IMR-90 (cell line): ENCODE measurements at regions not wholly inside any gene's neighbourhood (a gene's known extent, or its start where the extent isn't known, plus 50 kb on each side); places are given as distances from the start of the nearest gene placed in this dataset.

ENCODE experiments used
- ATAC-seq: fragments of 200-7000 bp; cut with Tn5 transposase; 2 replicates; pipeline ENCODE4 v1.9.1; 2020; ENCODE audit warnings: low read depth, mild to moderate bottlenecking, moderate library complexity
- BruUV-seq: library from RNA; stranded (reverse); fragments of 400-500 nt; replicated peaks from 2 replicates; lab custom pipeline; 2021; lab: Mats Ljungman, UMichigan
- CTCF ChIA-PET: fragments of 300-600 bp; formaldehyde crosslinking; extraction: SDS; loops from one replicate; lab custom pipeline; 2021; ENCODE audit warnings: antibody characterized with exemption; lab: Yijun Ruan, JAX
- POLR2A ChIA-PET: fragments of 300-600 bp; sonication (Branson Sonifier 250); formaldehyde crosslinking; loops from one replicate; lab custom pipeline; 2022; ENCODE audit warnings: antibody characterized with exemption; ENCODE audit not compliant: unreplicated experiment; lab: Charles Lee
- DNase-seq: peaks from one replicate; pipeline ENCODE4 v3.0.0; 2013
- H2AFZ ChIP-seq: replicated peaks from 2 replicates; pipeline ENCODE3; 2013; ENCODE audit warnings: low read length, mild to moderate bottlenecking; ENCODE audit not compliant: poor library complexity
- H2AK5ac ChIP-seq: 2 replicates; pipeline ENCODE4 v1.6.1; 2013; ENCODE audit warnings: low read depth, low read length, inconsistent platforms
- H2AK9ac ChIP-seq: replicated peaks from 2 replicates; pipeline ENCODE3; 2013; ENCODE audit warnings: mild to moderate bottlenecking, low read depth, low read length, moderate library complexity; ENCODE audit not compliant: poor library complexity
- H2BK120ac ChIP-seq: 2 replicates; pipeline ENCODE4 v1.6.1; 2013; ENCODE audit warnings: low read depth, low read length, inconsistent platforms
- H2BK15ac ChIP-seq: 3 replicates; pipeline ENCODE4 v1.6.1; 2013; ENCODE audit warnings: low read depth, low read length, inconsistent platforms
- H2BK20ac ChIP-seq: 2 replicates; pipeline ENCODE4 v1.6.1; 2013; ENCODE audit warnings: low read depth, mild to moderate bottlenecking, inconsistent platforms, low read length, moderate library complexity
- H2BK5ac ChIP-seq: 2 replicates; pipeline ENCODE4 v1.6.1; 2013; ENCODE audit warnings: mild to moderate bottlenecking, low read depth, low read length, inconsistent platforms; ENCODE audit not compliant: poor library complexity, severe bottlenecking
- H3K14ac ChIP-seq: replicated peaks from 2 replicates; pipeline ENCODE4 v1.6.1; 2013; ENCODE audit warnings: low read depth, low read length, inconsistent platforms
- H3K18ac ChIP-seq: 2 replicates; pipeline ENCODE4 v1.6.1; 2013; ENCODE audit warnings: low read depth, low read length, control low read depth
- H3K23ac ChIP-seq: 2 replicates; pipeline ENCODE4 v1.6.1; 2013; ENCODE audit warnings: low read depth, low read length, inconsistent platforms
- H3K27ac ChIP-seq: 2 replicates; pipeline ENCODE4 v1.5.1; 2013; ENCODE audit warnings: mild to moderate bottlenecking, control low read depth, low read length; ENCODE audit not compliant: insufficient read depth
- H3K27me3 ChIP-seq: 2 replicates; pipeline ENCODE4 v1.6.1; 2013; ENCODE audit warnings: low read length; ENCODE audit not compliant: control insufficient read depth, insufficient read depth
- H3K36me3 ChIP-seq: 2 replicates; pipeline ENCODE4 v1.6.1; 2013; ENCODE audit warnings: low read length, mixed read lengths; ENCODE audit not compliant: control insufficient read depth, insufficient read depth
- H3K4ac ChIP-seq: 2 replicates; pipeline ENCODE4 v1.6.1; 2013; ENCODE audit warnings: low read depth, low read length, inconsistent platforms
- H3K4me1 ChIP-seq: 2 replicates; pipeline ENCODE4 v1.6.1; 2013; ENCODE audit warnings: low read length, mixed read lengths; ENCODE audit not compliant: control insufficient read depth, insufficient read depth
- H3K4me2 ChIP-seq: 2 replicates; pipeline ENCODE4 v1.6.1; 2013; ENCODE audit warnings: low read depth, mild to moderate bottlenecking, control low read depth, low read length, moderate library complexity
- H3K4me3 ChIP-seq: 2 replicates; pipeline ENCODE4 v1.5.1; 2013; ENCODE audit warnings: low read depth, mild to moderate bottlenecking, control low read depth, low read length, moderate library complexity; ENCODE audit not compliant: insufficient read depth
- H3K56ac ChIP-seq: 2 replicates; pipeline ENCODE4 v1.6.1; 2013; ENCODE audit warnings: low read length, inconsistent platforms; ENCODE audit not compliant: insufficient read depth; ENCODE audit errors: extremely low read depth
- H3K79me1 ChIP-seq, 2 experiments: 2 replicates each; pipeline ENCODE4 v1.6.1; 2013; ENCODE audit warnings: low read length in 2 of 2, inconsistent platforms in 1 of 2, low read depth in 1 of 2
- H3K9ac ChIP-seq: 2 replicates; pipeline ENCODE4 v1.6.1; 2013; ENCODE audit warnings: low read depth, low read length, control low read depth
- H3K9me1 ChIP-seq: 2 replicates; pipeline ENCODE4 v1.6.1; 2013; ENCODE audit warnings: low read length, inconsistent platforms; ENCODE audit not compliant: insufficient read depth
- H3K9me3 ChIP-seq: 2 replicates; pipeline ENCODE4 v1.6.1; 2013; ENCODE audit warnings: low read length; ENCODE audit not compliant: control insufficient read depth, insufficient read depth
- H4K20me1 ChIP-seq: 2 replicates; pipeline ENCODE4 v1.6.1; 2013; ENCODE audit warnings: low read length, inconsistent platforms; ENCODE audit not compliant: insufficient read depth
- H4K5ac ChIP-seq: 2 replicates; pipeline ENCODE4 v1.6.1; 2013; ENCODE audit warnings: mild to moderate bottlenecking, low read depth, low read length, control low read depth
- H4K8ac ChIP-seq, 2 experiments: 2 replicates each; pipeline ENCODE4 v1.6.1; 2013; ENCODE audit warnings: low read depth in 2 of 2, low read length in 2 of 2, control low read depth in 1 of 2, inconsistent platforms in 1 of 2
- H4K91ac ChIP-seq: 2 replicates; pipeline ENCODE4 v1.6.1; 2013; ENCODE audit warnings: low read depth, low read length, inconsistent platforms; ENCODE audit not compliant: insufficient read depth
- BHLHE40 ChIP-seq: fragments of 150-350 bp; IDR thresholded peaks from 2 replicates; pipeline ENCODE4 v1.6.1; 2016; ENCODE audit warnings: mild to moderate bottlenecking, low read depth, low read length
- ELK1 ChIP-seq: fragments of 150-350 bp; IDR thresholded peaks from 2 replicates; pipeline ENCODE4 v1.6.1; 2016; ENCODE audit warnings: low read depth, mild to moderate bottlenecking, low read length, moderate library complexity, borderline replicate concordance
- FOS ChIP-seq: fragments of 150-350 bp; IDR thresholded peaks from 2 replicates; pipeline ENCODE4 v1.6.1; 2016; ENCODE audit warnings: low read depth, low read length
- MAFK ChIP-seq: IDR thresholded peaks from 2 replicates; pipeline ENCODE4 v1.6.1; 2012; ENCODE audit warnings: low read depth, low read length, improper control_type of control experiment
- MAZ ChIP-seq: IDR thresholded peaks from 2 replicates; pipeline ENCODE4 v1.6.1; 2012; ENCODE audit warnings: low read depth, mild to moderate bottlenecking, low read length, improper control_type of control experiment, moderate library complexity, borderline replicate concordance
- MXI1 ChIP-seq: IDR thresholded peaks from 2 replicates; pipeline ENCODE4 v1.6.1; 2012; ENCODE audit warnings: low read depth, mild to moderate bottlenecking, low read length, moderate library complexity, borderline replicate concordance
- NFE2L2 ChIP-seq: fragments of 150-350 bp; IDR thresholded peaks from 2 replicates; pipeline ENCODE4 v1.6.1; 2016; ENCODE audit warnings: low read depth, mild to moderate bottlenecking, low read length
- POLR2A ChIP-seq: IDR thresholded peaks from 2 replicates; pipeline ENCODE4 v1.6.1; 2012; ENCODE audit warnings: mild to moderate bottlenecking, low read depth, low read length
- RFX5 ChIP-seq: IDR thresholded peaks from 2 replicates; pipeline ENCODE4 v1.8.0; 2012; ENCODE audit warnings: low read depth, mild to moderate bottlenecking, low read length, moderate library complexity
- SMC3 ChIP-seq: fragments of 150-350 bp; IDR thresholded peaks from 2 replicates; pipeline ENCODE4 v1.6.1; 2016; ENCODE audit warnings: low read depth, mild to moderate bottlenecking, antibody characterized with exemption, low read length, moderate library complexity
- dilution Hi-C: fragments of 300-500 bp; cut with HindIII; formaldehyde crosslinking; loops from one replicate; pipeline ENCODE4 v1.14.3; 2018; ENCODE audit warnings: low sequenced_read_pairs; ENCODE audit not compliant: unreplicated experiment
- in situ Hi-C: fragments of 300-500 bp; cut with MboI; formaldehyde crosslinking; loops from 3 replicates; pipeline ENCODE4 v1.14.3; 2019; ENCODE audit warnings: low sequenced_read_pairs, inconsistent platforms, mixed read lengths
- intact Hi-C: fragments of 100-400 bp; cut with micrococcal nuclease; formaldehyde crosslinking; loops from 2 replicates; pipeline ENCODE4 v1.10.0; 2022
- TF ChIP-seq, protein P1 (sequence below): conservative IDR thresholded peaks from 2 replicates; pipeline ENCODE4 v1.5.1; 2012; ENCODE audit warnings: mild to moderate bottlenecking, low read depth, low read length, improper control_type of control experiment
- TF ChIP-seq, protein P2 (sequence below): fragments of 150-350 bp; IDR thresholded peaks from 2 replicates; pipeline ENCODE4 v1.6.1; 2017; ENCODE audit warnings: mild to moderate bottlenecking, antibody characterized with exemption, low read length, low read depth

DNA sequence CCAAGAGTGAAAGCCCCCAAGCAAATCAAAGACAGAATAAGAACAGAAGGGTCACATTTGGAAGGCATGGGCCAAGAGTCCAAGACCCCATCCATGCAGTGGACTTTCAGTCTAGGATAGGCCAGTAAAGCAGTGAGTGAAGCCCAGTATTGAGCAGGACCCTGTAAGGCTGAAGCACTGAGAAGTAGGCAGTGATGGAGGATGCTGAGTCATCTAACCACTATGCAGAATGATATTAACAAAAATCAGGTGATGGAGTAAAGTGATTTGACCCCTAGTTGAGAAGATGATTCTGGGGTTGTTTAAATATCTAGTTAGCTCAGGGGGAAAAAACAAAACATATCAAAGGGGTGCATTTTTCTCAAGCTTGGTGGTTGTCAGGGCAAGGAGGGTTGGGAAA, 308.7 kb upstream of the PLXNA2 start:
- H2AK9ac ChIP-seq, result no peak overlapping the region
- BruUV-seq, result no TSS peak
- no peak overlapping the region for H3K18ac ChIP-seq
- H3K27ac ChIP-seq, result no peak overlapping the region
- no peak overlapping the region for H2AFZ ChIP-seq
- dilution Hi-C loops, result no loop called here
- no peak overlapping the region for H3K4ac ChIP-seq
- in situ Hi-C loops, result no loop called here
- H3K14ac ChIP-seq, result no peak overlapping the region
- CTCF ChIA-PET, result interaction anchor here (0.6 kb wide), 1 partner anchor 160 kb away, joined by 4 read pairs; no protein-coding TSS in a partner anchor
- ATAC-seq (no peak), DNase-seq (no peak)
- H4K91ac ChIP-seq, result no peak overlapping the region
- no peak overlapping the region for H2AK5ac ChIP-seq
- no peak overlapping the region for H4K5ac ChIP-seq
- H2BK20ac ChIP-seq, result no peak overlapping the region
- H3K36me3 ChIP-seq, result no peaks in the 10 kb centered on the region
- no peaks in the 10 kb centered on the region for H3K79me1 ChIP-seq
- no peak overlapping the region for H2BK120ac ChIP-seq
- no peak overlapping the region for H3K56ac ChIP-seq
- TF ChIP-seq RFX5 (no peak), BHLHE40 (no peak), MAFK (no peak), MAZ (no peak), NFE2L2 (no peak), SMC3 (no peak), ELK1 (no peak), MXI1 (no peak), FOS (no peak), POLR2A (no peak)
- TF ChIP-seq, protein P1, sequence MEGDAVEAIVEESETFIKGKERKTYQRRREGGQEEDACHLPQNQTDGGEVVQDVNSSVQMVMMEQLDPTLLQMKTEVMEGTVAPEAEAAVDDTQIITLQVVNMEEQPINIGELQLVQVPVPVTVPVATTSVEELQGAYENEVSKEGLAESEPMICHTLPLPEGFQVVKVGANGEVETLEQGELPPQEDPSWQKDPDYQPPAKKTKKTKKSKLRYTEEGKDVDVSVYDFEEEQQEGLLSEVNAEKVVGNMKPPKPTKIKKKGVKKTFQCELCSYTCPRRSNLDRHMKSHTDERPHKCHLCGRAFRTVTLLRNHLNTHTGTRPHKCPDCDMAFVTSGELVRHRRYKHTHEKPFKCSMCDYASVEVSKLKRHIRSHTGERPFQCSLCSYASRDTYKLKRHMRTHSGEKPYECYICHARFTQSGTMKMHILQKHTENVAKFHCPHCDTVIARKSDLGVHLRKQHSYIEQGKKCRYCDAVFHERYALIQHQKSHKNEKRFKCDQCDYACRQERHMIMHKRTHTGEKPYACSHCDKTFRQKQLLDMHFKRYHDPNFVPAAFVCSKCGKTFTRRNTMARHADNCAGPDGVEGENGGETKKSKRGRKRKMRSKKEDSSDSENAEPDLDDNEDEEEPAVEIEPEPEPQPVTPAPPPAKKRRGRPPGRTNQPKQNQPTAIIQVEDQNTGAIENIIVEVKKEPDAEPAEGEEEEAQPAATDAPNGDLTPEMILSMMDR, result no peak
- TF ChIP-seq, protein P2, sequence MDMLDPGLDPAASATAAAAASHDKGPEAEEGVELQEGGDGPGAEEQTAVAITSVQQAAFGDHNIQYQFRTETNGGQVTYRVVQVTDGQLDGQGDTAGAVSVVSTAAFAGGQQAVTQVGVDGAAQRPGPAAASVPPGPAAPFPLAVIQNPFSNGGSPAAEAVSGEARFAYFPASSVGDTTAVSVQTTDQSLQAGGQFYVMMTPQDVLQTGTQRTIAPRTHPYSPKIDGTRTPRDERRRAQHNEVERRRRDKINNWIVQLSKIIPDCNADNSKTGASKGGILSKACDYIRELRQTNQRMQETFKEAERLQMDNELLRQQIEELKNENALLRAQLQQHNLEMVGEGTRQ, result no peak
- no peak overlapping the region for H4K8ac ChIP-seq
- no peaks in the 10 kb centered on the region for H3K27me3 ChIP-seq
- no peak overlapping the region for H3K9ac ChIP-seq
- H3K9me1 ChIP-seq, result no peaks in the 10 kb centered on the region
- H2BK15ac ChIP-seq, result no peak overlapping the region
- H3K4me3 ChIP-seq, result no peak overlapping the region
- intact Hi-C loops, result no loop called here
- no peak overlapping the region for H2BK5ac ChIP-seq
- H3K9me3 ChIP-seq, result no peaks in the 10 kb centered on the region
- no peak overlapping the region for H3K23ac ChIP-seq
- POLR2A ChIA-PET, result no interaction called here
- H3K4me1 ChIP-seq, result no peaks in the 10 kb centered on the region
- no peak overlapping the region for H3K4me2 ChIP-seq
- H4K20me1 ChIP-seq, result no peaks in the 10 kb centered on the region
